Urinary bladder (tissue), 3 donors: ENCODE measurements at regions not wholly inside any gene's neighbourhood (a gene's known extent, or its start where the extent isn't known, plus 50 kb on each side); places are given as distances from the start of the nearest gene placed in this dataset.
A peak's percentile ranks its signal among the peaks of the same experiment; 100 is the strongest.

ENCODE experiments used
- DNase-seq: peaks from one replicate; pipeline ENCODE4 v3.0.0-alpha.2; 2015; ENCODE audit errors: extremely low spot score
- H3K27ac ChIP-seq: one replicate; pipeline ENCODE4 v1.5.1; 2013; ENCODE audit warnings: low read depth, mild to moderate bottlenecking, moderate library complexity
- H3K36me3 ChIP-seq: one replicate; pipeline ENCODE4 v1.6.1; 2013; ENCODE audit warnings: mild to moderate bottlenecking, moderate library complexity; ENCODE audit not compliant: insufficient read depth
- H3K4me1 ChIP-seq: one replicate; pipeline ENCODE4 v1.6.1; 2013; ENCODE audit warnings: mild to moderate bottlenecking, moderate library complexity; ENCODE audit not compliant: insufficient read depth
- H3K4me3 ChIP-seq: one replicate; pipeline ENCODE4 v1.5.1; 2013; ENCODE audit warnings: low read depth, low read length
- WGBS: extraction: QIAGEN DNeasy Blood & Tissue Kit; methylation state at CpG from one replicate; pipeline ENCODE4 v1.1.7; 2013; 5-methylcytosine and 5-hydroxymethylcytosine counted together
- donor health status: healthy with polysubstance abuse.
- donor health status: healthy.

- no peak for DNase-seq
- Histone ChIP-seq H3K36me3 (no peaks in the 10 kb centered on the region), H3K27ac (no peak overlapping the region), H3K4me3 (no peak overlapping the region), H3K4me1 (no peaks in the 10 kb centered on the region)
- 67% methylated on average over 5 of the region's 5 CpGs for WGBS
These were observed 395.9 kb downstream of the CDH26 start for GRCh38 chr20:60354024-60354580.

DNA sequence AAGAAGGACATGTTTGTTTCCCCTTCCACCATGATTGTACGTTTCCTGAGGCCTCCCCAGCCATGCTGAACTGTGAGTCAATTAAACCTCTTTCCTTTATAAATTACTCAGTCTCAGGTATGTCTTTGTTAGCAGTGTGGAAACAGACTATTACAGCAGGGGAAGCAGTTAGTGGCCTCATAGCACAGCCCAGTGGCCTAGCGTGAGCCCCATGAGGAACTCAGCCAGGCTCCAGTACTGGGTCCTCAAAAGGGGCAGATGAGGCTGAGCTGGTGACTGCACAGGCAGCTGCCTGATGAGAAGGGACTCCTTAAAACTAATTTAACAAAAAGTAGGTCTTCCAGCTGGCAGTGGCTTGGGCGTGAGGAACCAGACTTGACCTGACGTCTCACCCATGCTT, 399.9 kb downstream of the CDH26 start:
- 70% methylated on average over 4 of the region's 4 CpGs for WGBS
- Histone ChIP-seq H3K4me3 (no peak overlapping the region), H3K36me3 (no peaks in the 10 kb centered on the region), H3K4me1 (no peaks in the 10 kb centered on the region), H3K27ac (no peak overlapping the region)
- DNase-seq = no peak

DNA sequence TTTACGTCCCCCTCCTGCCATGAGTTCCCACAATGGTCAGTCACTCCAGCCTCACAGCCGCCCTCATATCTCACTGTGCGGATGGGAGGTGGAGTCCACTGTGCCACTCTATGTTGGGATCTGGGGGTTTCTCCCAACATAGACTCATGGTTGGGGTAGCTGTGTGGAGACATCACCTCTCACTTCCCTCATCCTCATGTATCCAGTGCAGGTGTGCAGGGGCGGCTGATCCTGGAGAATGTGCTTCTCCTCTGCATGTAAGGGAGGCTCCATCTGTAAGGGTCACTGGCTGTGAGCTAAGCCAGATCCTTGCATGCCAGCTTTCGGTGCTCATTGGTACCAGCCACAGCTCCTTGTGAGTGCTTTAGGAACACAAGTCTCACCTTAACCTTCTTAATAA, 400.8 kb downstream of the CDH26 start:
- Histone ChIP-seq H3K4me1 (no peaks in the 10 kb centered on the region), H3K4me3 (no peak overlapping the region), H3K36me3 (no peaks in the 10 kb centered on the region), H3K27ac (no peak overlapping the region)
- WGBS = 95% methylated on average over 5 of the region's 5 CpGs
- DNase-seq = no peak

GRCh38 chr20:60361761-60362395, 403.7 kb downstream of the CDH26 start:
- no peak for DNase-seq
- Histone ChIP-seq H3K27ac (no peak overlapping the region), H3K36me3 (no peaks in the 10 kb centered on the region), H3K4me3 (no peak overlapping the region), H3K4me1 (no peaks in the 10 kb centered on the region)
- WGBS = 48% methylated on average over 10 of the region's 10 CpGs

- WGBS = 30% methylated on average over 5 of the region's 5 CpGs
- Histone ChIP-seq H3K27ac (no peak overlapping the region), H3K36me3 (no peaks in the 10 kb centered on the region), H3K4me3 (no peak overlapping the region), H3K4me1 (no peaks in the 10 kb centered on the region)
- DNase-seq = no peak
These were observed 404.3 kb downstream of the CDH26 start for GRCh38 chr20:60362531-60362930.

DNA sequence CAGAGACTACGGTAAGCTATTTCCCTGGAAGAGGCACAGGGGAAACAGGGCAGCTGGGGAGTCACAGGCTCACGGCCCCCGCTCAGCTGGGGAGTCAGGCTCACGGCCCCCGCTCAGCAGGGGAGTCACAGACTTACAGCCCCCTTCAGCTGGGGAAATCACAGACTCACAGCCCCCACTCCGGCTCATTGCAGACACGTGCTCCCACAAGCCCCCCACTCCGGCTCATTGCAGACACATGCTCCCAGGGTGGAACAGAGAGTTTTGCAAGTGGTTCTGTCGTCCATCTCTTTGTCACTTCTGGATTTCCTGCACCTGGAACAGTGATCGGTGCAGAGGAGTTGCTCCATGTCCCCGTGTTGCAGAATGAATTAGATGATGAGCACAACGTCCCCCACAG, 405.5 kb downstream of the CDH26 start:
- no peaks in the 10 kb centered on the region for H3K4me1 ChIP-seq
- H3K4me3 ChIP-seq = no peak overlapping the region
- no peaks in the 10 kb centered on the region for H3K36me3 ChIP-seq
- no peak overlapping the region for H3K27ac ChIP-seq
- no peak for DNase-seq
- 79% methylated on average over 12 of the region's 12 CpGs for WGBS

DNA sequence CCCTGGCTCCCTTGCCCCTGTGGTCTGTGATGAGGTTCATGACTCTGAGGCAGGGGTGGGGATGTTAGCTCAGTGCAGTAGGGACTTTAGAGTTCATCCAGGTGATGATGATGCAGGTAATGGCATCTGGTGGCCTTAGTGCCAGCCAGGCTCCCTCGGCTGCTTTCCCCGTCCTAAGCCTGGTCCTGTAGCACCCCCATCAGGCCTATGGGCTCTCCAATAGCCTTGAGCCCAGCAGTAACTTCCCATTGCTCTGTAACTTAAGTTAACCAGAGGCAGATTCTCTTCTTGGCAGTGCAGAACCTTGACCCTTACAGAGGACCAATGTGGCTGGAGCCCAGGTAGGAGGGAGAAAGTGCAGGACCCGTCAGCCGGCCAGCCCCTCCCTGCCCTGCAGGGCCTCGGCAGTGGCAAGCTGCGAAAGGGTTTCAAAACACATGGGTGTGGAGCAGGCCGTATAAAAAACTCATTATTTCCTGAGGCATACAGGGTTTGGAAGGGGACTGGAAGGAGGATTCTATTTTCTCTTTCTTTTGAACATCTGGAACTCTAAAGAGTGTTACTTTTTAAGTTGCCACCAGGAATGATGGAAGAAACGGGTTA, 406.9 kb downstream of the CDH26 start:
- H3K4me1 ChIP-seq = no peaks in the 10 kb centered on the region
- DNase-seq = no peak
- H3K27ac ChIP-seq = no peak overlapping the region
- WGBS = 43% methylated on average over 8 of the region's 8 CpGs
- no peak overlapping the region for H3K4me3 ChIP-seq
- H3K36me3 ChIP-seq = no peaks in the 10 kb centered on the region

DNA sequence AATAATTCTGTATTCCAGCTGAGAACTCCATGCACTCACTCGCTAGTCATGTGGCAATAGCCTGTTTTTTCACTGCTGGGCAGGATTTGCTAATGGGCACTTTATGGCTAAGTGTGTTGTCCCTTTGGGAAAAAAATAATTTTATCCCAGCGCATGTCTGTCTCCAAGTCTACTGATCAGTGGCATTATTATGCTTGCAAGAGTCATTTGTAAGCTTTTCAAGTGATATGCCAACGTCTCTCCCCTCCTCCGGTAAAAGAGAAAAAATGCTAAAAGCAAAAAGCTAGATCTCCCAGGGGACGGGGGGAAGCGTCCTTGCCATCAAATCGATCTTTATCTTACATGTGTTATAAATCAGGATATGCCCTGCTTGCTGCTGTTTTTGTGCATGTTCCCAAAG, 407.7 kb downstream of the CDH26 start:
- no peaks in the 10 kb centered on the region for H3K4me1 ChIP-seq
- H3K27ac ChIP-seq = no peak overlapping the region
- H3K4me3 ChIP-seq = no peak overlapping the region
- H3K36me3 ChIP-seq = no peaks in the 10 kb centered on the region
- peak; percentile 25 for DNase-seq
- 35% methylated on average over 7 of the region's 7 CpGs for WGBS

GRCh38 chr20:60371384-60371783, 413.2 kb downstream of the CDH26 start:
- 60% methylated on average over 6 of the region's 6 CpGs for WGBS
- Histone ChIP-seq H3K4me3 (no peak overlapping the region), H3K4me1 (no peaks in the 10 kb centered on the region), H3K27ac (no peak overlapping the region), H3K36me3 (no peaks in the 10 kb centered on the region)
- DNase-seq = no peak

GRCh38 chr20:60372275-60372674, 414.1 kb downstream of the CDH26 start:
- no peak for DNase-seq
- WGBS = 90% methylated on average over 1 of the region's 1 CpG
- H3K36me3 ChIP-seq = no peaks in the 10 kb centered on the region
- H3K27ac ChIP-seq = no peak overlapping the region
- no peaks in the 10 kb centered on the region for H3K4me1 ChIP-seq
- H3K4me3 ChIP-seq = no peak overlapping the region

GRCh38 chr20:60372822-60373221, 414.6 kb downstream of the CDH26 start:
- Histone ChIP-seq H3K27ac (no peak overlapping the region), H3K4me1 (no peaks in the 10 kb centered on the region), H3K4me3 (no peak overlapping the region), H3K36me3 (no peaks in the 10 kb centered on the region)
- no peak for DNase-seq
- 50% methylated on average over 4 of the region's 4 CpGs for WGBS

- Histone ChIP-seq H3K36me3 (no peaks in the 10 kb centered on the region), H3K27ac (no peak overlapping the region), H3K4me3 (no peak overlapping the region), H3K4me1 (no peaks in the 10 kb centered on the region)
- DNase-seq = no peak
These were observed 420.4 kb downstream of the CDH26 start for GRCh38 chr20:60378620-60379019.

GRCh38 chr20:60381643-60382400, 423.6 kb downstream of the CDH26 start:
- no peak overlapping the region for H3K27ac ChIP-seq
- 66% methylated on average over 3 of the region's 3 CpGs for WGBS
- no peaks in the 10 kb centered on the region for H3K36me3 ChIP-seq
- H3K4me3 ChIP-seq = no peak overlapping the region
- DNase-seq = no peak
- H3K4me1 ChIP-seq = no peaks in the 10 kb centered on the region

GRCh38 chr20:60389441-60389840, 431.2 kb downstream of the CDH26 start:
- no peak overlapping the region for H3K27ac ChIP-seq
- DNase-seq = no peak
- no peak overlapping the region for H3K4me3 ChIP-seq
- H3K4me1 ChIP-seq = no peaks in the 10 kb centered on the region
- H3K36me3 ChIP-seq = no peaks in the 10 kb centered on the region
